Lower leg skin (tissue), 3 donors: ENCODE measurements at regions not wholly inside any gene's neighbourhood (a gene's known extent, or its start where the extent isn't known, plus 50 kb on each side); places are given as distances from the start of the nearest gene placed in this dataset.

Experiments
- POLR2A ChIP-seq, 2 donors: fragments of 450-650 bp; IDR thresholded peaks; one replicate each; pipeline ENCODE4 v1.6.1; 2016 to 2017; ENCODE audit warnings: antibody characterized with exemption in 2 of 2, mild to moderate bottlenecking in 1 of 2, moderate library complexity in 1 of 2
- TF ChIP-seq, protein P1 (sequence below), 3 donors: fragments of 450-650 bp; IDR thresholded peaks; one replicate each; pipeline ENCODE4 v1.5.1; 2016; ENCODE audit warnings: antibody characterized with exemption in 3 of 3, mild to moderate bottlenecking in 3 of 3, moderate library complexity in 2 of 3

GRCh38 chr2:16402891-16403290 is 262.7 kb downstream of the CYRIA start:
- TF ChIP-seq, protein P1, sequence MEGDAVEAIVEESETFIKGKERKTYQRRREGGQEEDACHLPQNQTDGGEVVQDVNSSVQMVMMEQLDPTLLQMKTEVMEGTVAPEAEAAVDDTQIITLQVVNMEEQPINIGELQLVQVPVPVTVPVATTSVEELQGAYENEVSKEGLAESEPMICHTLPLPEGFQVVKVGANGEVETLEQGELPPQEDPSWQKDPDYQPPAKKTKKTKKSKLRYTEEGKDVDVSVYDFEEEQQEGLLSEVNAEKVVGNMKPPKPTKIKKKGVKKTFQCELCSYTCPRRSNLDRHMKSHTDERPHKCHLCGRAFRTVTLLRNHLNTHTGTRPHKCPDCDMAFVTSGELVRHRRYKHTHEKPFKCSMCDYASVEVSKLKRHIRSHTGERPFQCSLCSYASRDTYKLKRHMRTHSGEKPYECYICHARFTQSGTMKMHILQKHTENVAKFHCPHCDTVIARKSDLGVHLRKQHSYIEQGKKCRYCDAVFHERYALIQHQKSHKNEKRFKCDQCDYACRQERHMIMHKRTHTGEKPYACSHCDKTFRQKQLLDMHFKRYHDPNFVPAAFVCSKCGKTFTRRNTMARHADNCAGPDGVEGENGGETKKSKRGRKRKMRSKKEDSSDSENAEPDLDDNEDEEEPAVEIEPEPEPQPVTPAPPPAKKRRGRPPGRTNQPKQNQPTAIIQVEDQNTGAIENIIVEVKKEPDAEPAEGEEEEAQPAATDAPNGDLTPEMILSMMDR (IDR thresholded peaks at IDR 0.05): no peak
- TF ChIP-seq POLR2A (IDR thresholded peaks at IDR 0.05): no peak
